K562 (cell line): ENCODE measurements at regions not wholly inside any gene's neighbourhood (a gene's known extent, or its start where the extent isn't known, plus 50 kb on each side); places are given as distances from the start of the nearest gene placed in this dataset.

ENCODE experiments used
- ATAC-seq: fragments of 200-7000 bp; cut with Tn5 transposase; 3 replicates; pipeline ENCODE4 v1.9.1; 2020; ENCODE audit warnings: moderate library complexity
- BruUV-seq: library from RNA; stranded (reverse); fragments of 400-500 nt; replicated peaks from 2 replicates; lab custom pipeline; 2021; lab: Mats Ljungman, UMichigan
- CTCF ChIA-PET: fragments of 300-600 bp; formaldehyde crosslinking; extraction: SDS; loops from one replicate; lab custom pipeline; 2021; ENCODE audit warnings: low intra/inter-chr PET ratio; lab: Yijun Ruan, JAX
- POLR2A ChIA-PET: fragments of 300-600, 350-650 bp; sonication (Branson Sonifier 250); formaldehyde crosslinking; extraction: SDS; loops from one replicate; lab custom pipeline; 2021; ENCODE audit warnings: antibody characterized with exemption, inconsistent platforms; lab: Yijun Ruan, JAX
- DNase-seq, 4 experiments: peaks; one replicate each; pipeline versions ENCODE4 v3.0.0 to v3.0.0-alpha.2; 2011 to 2018; ENCODE audit warnings: low spot score in 3 of 4, mixed read lengths in 3 of 4; ENCODE audit errors: extremely low read depth in 1 of 4
- FAIRE-seq: peaks from 2 replicates; lab custom pipeline; 2011; peaks lifted over from hg19 to GRCh38; lab: Jason Lieb, UNC
- H2AFZ ChIP-seq: 2 replicates; pipeline ENCODE4 v1.6.0; 2011; ENCODE audit warnings: low read depth, low read length, control low read depth, inconsistent platforms
- H3K27ac ChIP-seq: fragments of 200-600 bp; 3 replicates; pipeline ENCODE4 v1.8.0; 2011; ENCODE audit warnings: low read depth, mild to moderate bottlenecking, control low read depth, inconsistent platforms, low read length, moderate library complexity, mixed read lengths; ENCODE audit errors: extremely low read depth
- H3K27me3 ChIP-seq, 2 experiments: fragments of 300-600 bp in 1 of 2; 2 replicates in 1 of 2; 3 replicates in 1 of 2; pipeline versions ENCODE4 v1.6.0 to v1.8.0; 2011; ENCODE audit warnings: inconsistent platforms in 2 of 2, low read length in 2 of 2, mild to moderate bottlenecking in 1 of 2, mixed read lengths in 1 of 2, moderate library complexity in 1 of 2; ENCODE audit not compliant: control insufficient read depth in 2 of 2, insufficient read depth in 2 of 2
- H3K36me3 ChIP-seq: fragments of 300-600 bp; 3 replicates; pipeline ENCODE4 v1.8.0; 2011; ENCODE audit warnings: mild to moderate bottlenecking, low read length, inconsistent platforms; ENCODE audit not compliant: control insufficient read depth, insufficient read depth
- H3K4me1 ChIP-seq, 2 experiments: fragments of 200-600 bp in 1 of 2; replicated peaks in 1 of 2; 2 replicates in 1 of 2; 3 replicates in 1 of 2; pipeline versions ENCODE4 v1.5.1 to v1.8.0; 2011; ENCODE audit warnings: inconsistent platforms in 2 of 2, low read length in 2 of 2, mild to moderate bottlenecking in 1 of 2, mixed read lengths in 1 of 2, moderate library complexity in 1 of 2; ENCODE audit not compliant: control insufficient read depth in 2 of 2, insufficient read depth in 2 of 2
- H3K4me2 ChIP-seq: 2 replicates; pipeline ENCODE4 v1.6.1; 2011; ENCODE audit warnings: low read length, control low read depth, inconsistent platforms, mixed read lengths; ENCODE audit not compliant: insufficient read depth
- H3K4me3 ChIP-seq: fragments of 200-600 bp; sonication (generic), shearing (Covaris generic); 2 replicates; pipeline ENCODE4 v1.5.1; 2016; ENCODE audit warnings: control low read depth, inconsistent platforms
- H3K79me2 ChIP-seq: fragments of 200-600 bp; 3 replicates; pipeline ENCODE4 v1.8.0; 2011; ENCODE audit warnings: low read length, inconsistent platforms; ENCODE audit not compliant: control insufficient read depth, insufficient read depth
- H3K9ac ChIP-seq, 2 experiments: 2 replicates each; pipeline versions ENCODE4 v1.6.0 to v1.6.1; 2011; ENCODE audit warnings: low read depth in 2 of 2, low read length in 2 of 2, control low read depth in 1 of 2, inconsistent platforms in 1 of 2, mild to moderate bottlenecking in 1 of 2, mixed read lengths in 1 of 2; ENCODE audit not compliant: insufficient read depth in 1 of 2
- H3K9me1 ChIP-seq: one replicate; pipeline ENCODE4 v1.6.0; 2011; ENCODE audit warnings: inconsistent platforms, mild to moderate bottlenecking, low read length, moderate library complexity; ENCODE audit not compliant: control insufficient read depth, insufficient read depth
- H3K9me3 ChIP-seq: replicated peaks from 2 replicates; pipeline ENCODE4 v1.5.1; 2011; ENCODE audit warnings: low read depth, low read length, inconsistent platforms; ENCODE audit not compliant: control insufficient read depth, insufficient read depth
- H4K20me1 ChIP-seq: replicated peaks from 2 replicates; pipeline ENCODE4 v1.6.1; 2011; ENCODE audit warnings: low read length, inconsistent platforms, mixed read lengths; ENCODE audit not compliant: control insufficient read depth, insufficient read depth
- ESRRA ChIP-seq: fragments of 450-650 bp; IDR thresholded peaks from 2 replicates; pipeline ENCODE4 v1.6.1; 2014; ENCODE audit warnings: low read depth, mild to moderate bottlenecking, moderate library complexity, borderline replicate concordance
- KDM2B ChIP-seq: fragments of 250-450 bp; sonication (Bioruptor Pico); IDR thresholded peaks from 2 replicates; pipeline ENCODE4 v1.8.0; 2021; ENCODE audit warnings: mild to moderate bottlenecking, moderate library complexity
- RBM14 ChIP-seq: fragments of 200-400 bp; formaldehyde crosslinking; IDR thresholded peaks from 2 replicates; pipeline ENCODE4 v1.6.1; 2018; ENCODE audit warnings: low read depth, mild to moderate bottlenecking, low read length, moderate library complexity, borderline replicate concordance; ENCODE audit not compliant: insufficient read depth
- ZNF165 ChIP-seq: fragments of 250-450 bp; sonication (Bioruptor Pico); IDR thresholded peaks from 2 replicates; pipeline ENCODE4 v1.4.0; 2020; ENCODE audit warnings: borderline replicate concordance
- ZNF217 ChIP-seq: sonication (generic); formaldehyde crosslinking; IDR thresholded peaks from 2 replicates; pipeline ENCODE4 v1.8.0; 2022; ENCODE audit warnings: mild to moderate bottlenecking, missing genetic modification reagents
- ZNF408 ChIP-seq: fragments of 250-450 bp; sonication (Bioruptor Pico); IDR thresholded peaks from 2 replicates; pipeline ENCODE4 v1.4.0; 2020; ENCODE audit warnings: low read depth, mild to moderate bottlenecking, moderate library complexity
- ZNF696 ChIP-seq: fragments of 250-450 bp; sonication (Bioruptor Pico); conservative IDR thresholded peaks from 2 replicates; pipeline ENCODE4 v1.4.0; 2020; ENCODE audit warnings: mild to moderate bottlenecking, moderate library complexity
- ZNF766 ChIP-seq: fragments of 200-800 bp; sonication (Bioruptor generic); conservative IDR thresholded peaks from 2 replicates; pipeline ENCODE4 v1.6.1; 2016; ENCODE audit warnings: missing genetic modification characterization, missing compliant biosample characterization
- WGBS: fragments of 100-300 bp; shearing (Covaris generic); methylation state at CpG from one replicate; pipeline ENCODE4 v1.1.6; 2016; ENCODE audit warnings: low coverage, mixed read lengths; ENCODE audit not compliant: insufficient coverage; ENCODE audit errors: missing lambda C conversion rate; 5-methylcytosine and 5-hydroxymethylcytosine counted together
- in situ Hi-C: fragments of 300-500 bp; cut with MboI; formaldehyde crosslinking; loops from 4 replicates; pipeline ENCODE4 v1.15.0; 2018; ENCODE audit warnings: inconsistent platforms, mixed read lengths
- intact Hi-C: fragments of 100-400 bp; cut with micrococcal nuclease; formaldehyde crosslinking; loops from 2 replicates; pipeline ENCODE4 v1.14.2; 2022
- TF ChIP-seq, protein P1 (sequence below), 2 experiments: fragments of 150-350 bp in 1 of 2; IDR thresholded peaks; 2 replicates each; pipeline ENCODE4 v1.6.1; 2012 to 2016; ENCODE audit warnings: low read depth in 2 of 2, low read length in 2 of 2, mild to moderate bottlenecking in 1 of 2, moderate library complexity in 1 of 2
- TF ChIP-seq, protein P2 (sequence below): fragments of 450-650 bp; IDR thresholded peaks from 2 replicates; pipeline ENCODE4 v1.6.1; 2014; ENCODE audit warnings: low read depth, mild to moderate bottlenecking, moderate library complexity, borderline replicate concordance
- TF ChIP-seq, protein P3 (sequence below): fragments of 450-650 bp; formaldehyde crosslinking; IDR thresholded peaks from 2 replicates; pipeline ENCODE4 v1.4.0; 2022; ENCODE audit warnings: missing genetic modification characterization
- TF ChIP-seq, protein P4 (sequence below): fragments of 150-350 bp; IDR thresholded peaks from 2 replicates; pipeline ENCODE4 v1.6.1; 2014; ENCODE audit warnings: low read depth, mild to moderate bottlenecking, low read length, borderline replicate concordance

DNA sequence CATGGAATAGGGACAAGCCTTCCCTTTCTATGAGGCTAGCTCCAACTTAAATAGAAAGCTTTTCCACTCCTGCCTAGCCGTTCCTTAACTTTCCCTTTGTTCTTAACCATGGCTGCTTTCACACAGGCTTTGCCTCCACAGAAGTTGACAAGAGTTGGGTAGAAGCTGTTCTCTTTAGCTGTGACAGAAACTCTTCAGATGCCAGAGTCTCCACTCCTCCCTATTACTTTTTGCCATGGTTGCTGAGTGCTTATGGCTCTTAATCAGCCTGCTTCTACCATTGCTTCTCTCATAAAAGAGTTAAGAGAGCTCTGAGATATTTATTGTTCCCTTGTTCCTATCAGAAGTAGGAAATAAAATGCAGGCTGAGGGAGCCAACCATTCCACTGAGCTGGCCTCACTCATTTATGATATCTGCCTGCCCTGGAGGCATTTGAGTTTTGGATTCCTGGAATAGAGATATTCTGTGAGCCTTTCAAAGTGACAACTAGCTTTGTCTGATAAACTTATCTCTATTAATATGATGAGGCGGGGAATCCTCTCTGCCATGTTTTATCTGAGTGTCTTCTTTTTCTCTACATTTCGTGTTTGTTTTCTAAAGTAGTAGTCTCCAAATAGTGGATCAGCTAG lies 162.6 kb downstream of the DMAC1 start:
- H3K4me2 ChIP-seq = no peak overlapping the region
- ChIA-PET POLR2A (no interaction called here), CTCF (no interaction called here)
- H3K9me1 ChIP-seq = no peaks in the 10 kb centered on the region
- ATAC-seq = no peak
- DNase-seq = no peak
- H3K9ac ChIP-seq = no peak overlapping the region
- no peak for FAIRE-seq
- H3K36me3 ChIP-seq = no peaks in the 10 kb centered on the region
- intact Hi-C loops (no loop called here), in situ Hi-C loops (no loop called here)
- H3K4me3 ChIP-seq = no peak overlapping the region
- no peaks in the 10 kb centered on the region for H3K79me2 ChIP-seq
- WGBS = 0% methylated on average over 3 of the region's 3 CpGs
- BruUV-seq = no TSS peak
- H3K27me3 ChIP-seq = no peaks in the 10 kb centered on the region
- H3K4me1 ChIP-seq = no peaks in the 10 kb centered on the region
- H3K27ac ChIP-seq = no peak overlapping the region
- H4K20me1 ChIP-seq = no peaks in the 10 kb centered on the region
- H3K9me3 ChIP-seq = no peaks in the 10 kb centered on the region
- H2AFZ ChIP-seq = no peak overlapping the region
- TF ChIP-seq ZNF408 (CRISPR knock-in tag) (no peak), ZNF766 (CRISPR knock-in tag) (no peak), KDM2B (CRISPR knock-in tag) (no peak), ZNF696 (CRISPR knock-in tag) (no peak), ZNF165 (CRISPR knock-in tag) (no peak), ZNF217 (CRISPR knock-in tag) (no peak), ESRRA (no peak), RBM14 (no peak)
- TF ChIP-seq, protein P1, sequence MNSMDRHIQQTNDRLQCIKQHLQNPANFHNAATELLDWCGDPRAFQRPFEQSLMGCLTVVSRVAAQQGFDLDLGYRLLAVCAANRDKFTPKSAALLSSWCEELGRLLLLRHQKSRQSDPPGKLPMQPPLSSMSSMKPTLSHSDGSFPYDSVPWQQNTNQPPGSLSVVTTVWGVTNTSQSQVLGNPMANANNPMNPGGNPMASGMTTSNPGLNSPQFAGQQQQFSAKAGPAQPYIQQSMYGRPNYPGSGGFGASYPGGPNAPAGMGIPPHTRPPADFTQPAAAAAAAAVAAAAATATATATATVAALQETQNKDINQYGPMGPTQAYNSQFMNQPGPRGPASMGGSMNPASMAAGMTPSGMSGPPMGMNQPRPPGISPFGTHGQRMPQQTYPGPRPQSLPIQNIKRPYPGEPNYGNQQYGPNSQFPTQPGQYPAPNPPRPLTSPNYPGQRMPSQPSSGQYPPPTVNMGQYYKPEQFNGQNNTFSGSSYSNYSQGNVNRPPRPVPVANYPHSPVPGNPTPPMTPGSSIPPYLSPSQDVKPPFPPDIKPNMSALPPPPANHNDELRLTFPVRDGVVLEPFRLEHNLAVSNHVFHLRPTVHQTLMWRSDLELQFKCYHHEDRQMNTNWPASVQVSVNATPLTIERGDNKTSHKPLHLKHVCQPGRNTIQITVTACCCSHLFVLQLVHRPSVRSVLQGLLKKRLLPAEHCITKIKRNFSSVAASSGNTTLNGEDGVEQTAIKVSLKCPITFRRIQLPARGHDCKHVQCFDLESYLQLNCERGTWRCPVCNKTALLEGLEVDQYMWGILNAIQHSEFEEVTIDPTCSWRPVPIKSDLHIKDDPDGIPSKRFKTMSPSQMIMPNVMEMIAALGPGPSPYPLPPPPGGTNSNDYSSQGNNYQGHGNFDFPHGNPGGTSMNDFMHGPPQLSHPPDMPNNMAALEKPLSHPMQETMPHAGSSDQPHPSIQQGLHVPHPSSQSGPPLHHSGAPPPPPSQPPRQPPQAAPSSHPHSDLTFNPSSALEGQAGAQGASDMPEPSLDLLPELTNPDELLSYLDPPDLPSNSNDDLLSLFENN (IDR thresholded peaks at IDR 0.05; ENCODE audit: low read depth in 2 of 2, low read length in 2 of 2) = no peak
- TF ChIP-seq, protein P2, sequence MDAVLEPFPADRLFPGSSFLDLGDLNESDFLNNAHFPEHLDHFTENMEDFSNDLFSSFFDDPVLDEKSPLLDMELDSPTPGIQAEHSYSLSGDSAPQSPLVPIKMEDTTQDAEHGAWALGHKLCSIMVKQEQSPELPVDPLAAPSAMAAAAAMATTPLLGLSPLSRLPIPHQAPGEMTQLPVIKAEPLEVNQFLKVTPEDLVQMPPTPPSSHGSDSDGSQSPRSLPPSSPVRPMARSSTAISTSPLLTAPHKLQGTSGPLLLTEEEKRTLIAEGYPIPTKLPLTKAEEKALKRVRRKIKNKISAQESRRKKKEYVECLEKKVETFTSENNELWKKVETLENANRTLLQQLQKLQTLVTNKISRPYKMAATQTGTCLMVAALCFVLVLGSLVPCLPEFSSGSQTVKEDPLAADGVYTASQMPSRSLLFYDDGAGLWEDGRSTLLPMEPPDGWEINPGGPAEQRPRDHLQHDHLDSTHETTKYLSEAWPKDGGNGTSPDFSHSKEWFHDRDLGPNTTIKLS = no peak
- TF ChIP-seq, protein P3, sequence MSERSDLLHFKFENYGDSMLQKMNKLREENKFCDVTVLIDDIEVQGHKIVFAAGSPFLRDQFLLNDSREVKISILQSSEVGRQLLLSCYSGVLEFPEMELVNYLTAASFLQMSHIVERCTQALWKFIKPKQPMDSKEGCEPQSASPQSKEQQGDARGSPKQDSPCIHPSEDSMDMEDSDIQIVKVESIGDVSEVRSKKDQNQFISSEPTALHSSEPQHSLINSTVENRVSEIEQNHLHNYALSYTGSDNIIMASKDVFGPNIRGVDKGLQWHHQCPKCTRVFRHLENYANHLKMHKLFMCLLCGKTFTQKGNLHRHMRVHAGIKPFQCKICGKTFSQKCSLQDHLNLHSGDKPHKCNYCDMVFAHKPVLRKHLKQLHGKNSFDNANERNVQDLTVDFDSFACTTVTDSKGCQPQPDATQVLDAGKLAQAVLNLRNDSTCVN (CRISPR knock-in tag) = no peak
- TF ChIP-seq, protein P4, sequence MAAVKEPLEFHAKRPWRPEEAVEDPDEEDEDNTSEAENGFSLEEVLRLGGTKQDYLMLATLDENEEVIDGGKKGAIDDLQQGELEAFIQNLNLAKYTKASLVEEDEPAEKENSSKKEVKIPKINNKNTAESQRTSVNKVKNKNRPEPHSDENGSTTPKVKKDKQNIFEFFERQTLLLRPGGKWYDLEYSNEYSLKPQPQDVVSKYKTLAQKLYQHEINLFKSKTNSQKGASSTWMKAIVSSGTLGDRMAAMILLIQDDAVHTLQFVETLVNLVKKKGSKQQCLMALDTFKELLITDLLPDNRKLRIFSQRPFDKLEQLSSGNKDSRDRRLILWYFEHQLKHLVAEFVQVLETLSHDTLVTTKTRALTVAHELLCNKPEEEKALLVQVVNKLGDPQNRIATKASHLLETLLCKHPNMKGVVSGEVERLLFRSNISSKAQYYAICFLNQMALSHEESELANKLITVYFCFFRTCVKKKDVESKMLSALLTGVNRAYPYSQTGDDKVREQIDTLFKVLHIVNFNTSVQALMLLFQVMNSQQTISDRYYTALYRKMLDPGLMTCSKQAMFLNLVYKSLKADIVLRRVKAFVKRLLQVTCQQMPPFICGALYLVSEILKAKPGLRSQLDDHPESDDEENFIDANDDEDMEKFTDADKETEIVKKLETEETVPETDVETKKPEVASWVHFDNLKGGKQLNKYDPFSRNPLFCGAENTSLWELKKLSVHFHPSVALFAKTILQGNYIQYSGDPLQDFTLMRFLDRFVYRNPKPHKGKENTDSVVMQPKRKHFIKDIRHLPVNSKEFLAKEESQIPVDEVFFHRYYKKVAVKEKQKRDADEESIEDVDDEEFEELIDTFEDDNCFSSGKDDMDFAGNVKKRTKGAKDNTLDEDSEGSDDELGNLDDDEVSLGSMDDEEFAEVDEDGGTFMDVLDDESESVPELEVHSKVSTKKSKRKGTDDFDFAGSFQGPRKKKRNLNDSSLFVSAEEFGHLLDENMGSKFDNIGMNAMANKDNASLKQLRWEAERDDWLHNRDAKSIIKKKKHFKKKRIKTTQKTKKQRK = no peak
